DND-41 (cell line): ENCODE measurements at regions not wholly inside any gene's neighbourhood (a gene's known extent, or its start where the extent isn't known, plus 50 kb on each side); places are given as distances from the start of the nearest gene placed in this dataset.

Experiments used
- EZH2 ChIP-seq: IDR thresholded peaks from 3 replicates; pipeline ENCODE4 v1.6.1; 2012; ENCODE audit warnings: borderline replicate concordance, low read depth, mild to moderate bottlenecking, moderate library complexity, low read length, inconsistent platforms; ENCODE audit not compliant: severe bottlenecking
- TF ChIP-seq, protein P1 (sequence below): IDR thresholded peaks from 2 replicates; pipeline ENCODE4 v1.5.1; 2012; ENCODE audit warnings: borderline replicate concordance, low read length, moderate library complexity, mild to moderate bottlenecking; ENCODE audit not compliant: poor library complexity, severe bottlenecking; ENCODE audit errors: extremely low read depth

- TF ChIP-seq, protein P1, sequence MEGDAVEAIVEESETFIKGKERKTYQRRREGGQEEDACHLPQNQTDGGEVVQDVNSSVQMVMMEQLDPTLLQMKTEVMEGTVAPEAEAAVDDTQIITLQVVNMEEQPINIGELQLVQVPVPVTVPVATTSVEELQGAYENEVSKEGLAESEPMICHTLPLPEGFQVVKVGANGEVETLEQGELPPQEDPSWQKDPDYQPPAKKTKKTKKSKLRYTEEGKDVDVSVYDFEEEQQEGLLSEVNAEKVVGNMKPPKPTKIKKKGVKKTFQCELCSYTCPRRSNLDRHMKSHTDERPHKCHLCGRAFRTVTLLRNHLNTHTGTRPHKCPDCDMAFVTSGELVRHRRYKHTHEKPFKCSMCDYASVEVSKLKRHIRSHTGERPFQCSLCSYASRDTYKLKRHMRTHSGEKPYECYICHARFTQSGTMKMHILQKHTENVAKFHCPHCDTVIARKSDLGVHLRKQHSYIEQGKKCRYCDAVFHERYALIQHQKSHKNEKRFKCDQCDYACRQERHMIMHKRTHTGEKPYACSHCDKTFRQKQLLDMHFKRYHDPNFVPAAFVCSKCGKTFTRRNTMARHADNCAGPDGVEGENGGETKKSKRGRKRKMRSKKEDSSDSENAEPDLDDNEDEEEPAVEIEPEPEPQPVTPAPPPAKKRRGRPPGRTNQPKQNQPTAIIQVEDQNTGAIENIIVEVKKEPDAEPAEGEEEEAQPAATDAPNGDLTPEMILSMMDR = no peak
- TF ChIP-seq EZH2 = no peak
These were observed 50.0 kb upstream of the PPP1R3C start for GRCh38 chr10:91682912-91683311.
